ENCODE measurements at regions not wholly inside any gene's neighbourhood (a gene's known extent, or its start where the extent isn't known, plus 50 kb on each side); places are given as distances from the start of the nearest gene placed in this dataset.
A peak's percentile ranks its signal among the peaks of the same experiment; 100 is the strongest.

GRCh38 chr2:12596771-12597170 lies 120.0 kb upstream of the TRIB2 start:
- no peaks in the 10 kb centered on the region for H3K9me3 ChIP-seq (ENCODE audit: control insufficient read depth, insufficient read depth, low read length)
- WGBS (ENCODE audit: insufficient coverage), result 100% methylated on average over 1 of the region's 3 CpGs

GRCh38 chr2:12597610-12598009 lies 119.1 kb upstream of the TRIB2 start:
- Histone ChIP-seq H3K9me3 (ENCODE audit: control insufficient read depth, insufficient read depth, low read length) (no peaks in the 10 kb centered on the region), H3K36me3 (ENCODE audit: control insufficient read depth, insufficient read depth, low read length) (no peaks in the 10 kb centered on the region), H3K27ac (ENCODE audit: low read depth, low read length) (peak overlapping the region; percentile 17), H3K4me3 (ENCODE audit: low read depth, low read length) (no peak overlapping the region), H3K4me1 (ENCODE audit: control insufficient read depth, insufficient read depth, low read length) (peaks cover 4% of the 10 kb centered on the region), H3K27me3 (ENCODE audit: control insufficient read depth, insufficient read depth, low read length) (no peaks in the 10 kb centered on the region)
- DNase-seq (ENCODE audit: low read depth in 4 of 6, low spot score in 6 of 6), result peak in 5 of 6 donors; percentile 8 to 74 (median 31)
- 44% methylated on average over 1 of the region's 2 CpGs for WGBS (ENCODE audit: insufficient coverage)

More at GRCh38 chr2:12596771-12597170, 120.0 kb upstream of the TRIB2 start:
- H3K4me3 ChIP-seq (ENCODE audit: low read depth, low read length), result no peak overlapping the region
- H3K27ac ChIP-seq (ENCODE audit: low read depth, low read length), result no peak overlapping the region
- no peaks in the 10 kb centered on the region for H3K27me3 ChIP-seq (ENCODE audit: control insufficient read depth, insufficient read depth, low read length)
- H3K36me3 ChIP-seq (ENCODE audit: control insufficient read depth, insufficient read depth, low read length), result no peaks in the 10 kb centered on the region
- H3K4me1 ChIP-seq (ENCODE audit: control insufficient read depth, insufficient read depth, low read length), result peaks cover 4% of the 10 kb centered on the region
- DNase-seq (ENCODE audit: low read depth in 4 of 6, low spot score in 6 of 6), result no peak

GRCh38 chr2:12602661-12603060 lies 114.1 kb upstream of the TRIB2 start:
- Histone ChIP-seq H3K4me3 (ENCODE audit: low read depth, low read length) (no peak overlapping the region), H3K27me3 (ENCODE audit: control insufficient read depth, insufficient read depth, low read length) (no peaks in the 10 kb centered on the region), H3K27ac (ENCODE audit: low read depth, low read length) (no peak overlapping the region), H3K36me3 (ENCODE audit: control insufficient read depth, insufficient read depth, low read length) (no peaks in the 10 kb centered on the region), H3K9me3 (ENCODE audit: control insufficient read depth, insufficient read depth, low read length) (no peaks in the 10 kb centered on the region), H3K4me1 (ENCODE audit: control insufficient read depth, insufficient read depth, low read length) (peaks cover 2% of the 10 kb centered on the region)
- no peak for DNase-seq (ENCODE audit: low read depth in 4 of 6, low spot score in 6 of 6)
- no CpG with 5 or more reads among the region's 2 CpGs for WGBS (ENCODE audit: insufficient coverage)

- Histone ChIP-seq H3K36me3 (ENCODE audit: control insufficient read depth, insufficient read depth, low read length) (no peaks in the 10 kb centered on the region), H3K9me3 (ENCODE audit: control insufficient read depth, insufficient read depth, low read length) (no peaks in the 10 kb centered on the region), H3K27ac (ENCODE audit: low read depth, low read length) (no peak overlapping the region), H3K4me3 (ENCODE audit: low read depth, low read length) (no peak overlapping the region), H3K27me3 (ENCODE audit: control insufficient read depth, insufficient read depth, low read length) (no peaks in the 10 kb centered on the region), H3K4me1 (ENCODE audit: control insufficient read depth, insufficient read depth, low read length) (no peaks in the 10 kb centered on the region)
- WGBS (ENCODE audit: insufficient coverage), result 82% methylated on average over 1 of the region's 1 CpG
- no peak for DNase-seq (ENCODE audit: low read depth in 4 of 6, low spot score in 6 of 6)
Measured at GRCh38 chr2:12603781-12604295, 112.9 kb upstream of the TRIB2 start.

- H3K27me3 ChIP-seq (ENCODE audit: control insufficient read depth, insufficient read depth, low read length), result no peaks in the 10 kb centered on the region
- no peak overlapping the region for H3K4me3 ChIP-seq (ENCODE audit: low read depth, low read length)
- WGBS (ENCODE audit: insufficient coverage), result 79% methylated on average over 1 of the region's 2 CpGs
- H3K9me3 ChIP-seq (ENCODE audit: control insufficient read depth, insufficient read depth, low read length), result no peaks in the 10 kb centered on the region
- no peak for DNase-seq (ENCODE audit: low read depth in 4 of 6, low spot score in 6 of 6)
- no peak overlapping the region for H3K27ac ChIP-seq (ENCODE audit: low read depth, low read length)
- H3K4me1 ChIP-seq (ENCODE audit: control insufficient read depth, insufficient read depth, low read length), result no peaks in the 10 kb centered on the region
- no peaks in the 10 kb centered on the region for H3K36me3 ChIP-seq (ENCODE audit: control insufficient read depth, insufficient read depth, low read length)
Measured at GRCh38 chr2:12604341-12604740, 112.4 kb upstream of the TRIB2 start.

GRCh38 chr2:12605366-12605765 lies 111.4 kb upstream of the TRIB2 start:
- Histone ChIP-seq H3K27me3 (ENCODE audit: control insufficient read depth, insufficient read depth, low read length) (no peaks in the 10 kb centered on the region), H3K4me3 (ENCODE audit: low read depth, low read length) (no peak overlapping the region), H3K36me3 (ENCODE audit: control insufficient read depth, insufficient read depth, low read length) (no peaks in the 10 kb centered on the region), H3K4me1 (ENCODE audit: control insufficient read depth, insufficient read depth, low read length) (no peaks in the 10 kb centered on the region), H3K9me3 (ENCODE audit: control insufficient read depth, insufficient read depth, low read length) (peaks cover 2% of the 10 kb centered on the region), H3K27ac (ENCODE audit: low read depth, low read length) (no peak overlapping the region)
- DNase-seq (ENCODE audit: low read depth in 4 of 6, low spot score in 6 of 6), result no peak
- WGBS (ENCODE audit: insufficient coverage), result no CpG with 5 or more reads among the region's 1 CpG

- Histone ChIP-seq H3K4me3 (ENCODE audit: low read depth, low read length) (no peak overlapping the region), H3K27me3 (ENCODE audit: control insufficient read depth, insufficient read depth, low read length) (no peaks in the 10 kb centered on the region), H3K27ac (ENCODE audit: low read depth, low read length) (no peak overlapping the region), H3K9me3 (ENCODE audit: control insufficient read depth, insufficient read depth, low read length) (peaks cover 2% of the 10 kb centered on the region), H3K4me1 (ENCODE audit: control insufficient read depth, insufficient read depth, low read length) (no peaks in the 10 kb centered on the region), H3K36me3 (ENCODE audit: control insufficient read depth, insufficient read depth, low read length) (no peaks in the 10 kb centered on the region)
- WGBS (ENCODE audit: insufficient coverage), result no CpG with 5 or more reads among the region's 2 CpGs
- no peak for DNase-seq (ENCODE audit: low read depth in 4 of 6, low spot score in 6 of 6)
Measured at GRCh38 chr2:12605936-12606335, 110.8 kb upstream of the TRIB2 start.

GRCh38 chr2:12606472-12607000 lies 110.2 kb upstream of the TRIB2 start:
- DNase-seq (ENCODE audit: low read depth in 4 of 6, low spot score in 6 of 6), result peak; percentile 9 to 53 (median 20)
- no peak overlapping the region for H3K4me3 ChIP-seq (ENCODE audit: low read depth, low read length)
- H3K27me3 ChIP-seq (ENCODE audit: control insufficient read depth, insufficient read depth, low read length), result no peaks in the 10 kb centered on the region
- H3K9me3 ChIP-seq (ENCODE audit: control insufficient read depth, insufficient read depth, low read length), result peaks cover 2% of the 10 kb centered on the region
- whole genome bisulfite sequencing (ENCODE audit: insufficient coverage), result 12% methylated on average over 3 of the region's 5 CpGs
- H3K4me1 ChIP-seq (ENCODE audit: control insufficient read depth, insufficient read depth, low read length), result no peaks in the 10 kb centered on the region
- no peaks in the 10 kb centered on the region for H3K36me3 ChIP-seq (ENCODE audit: control insufficient read depth, insufficient read depth, low read length)
- H3K27ac ChIP-seq (ENCODE audit: low read depth, low read length), result peak overlapping the region; percentile 43

GRCh38 chr2:12607971-12608370 lies 108.8 kb upstream of the TRIB2 start:
- H3K9me3 ChIP-seq (ENCODE audit: control insufficient read depth, insufficient read depth, low read length), result peaks cover 2% of the 10 kb centered on the region
- no peak overlapping the region for H3K4me3 ChIP-seq (ENCODE audit: low read depth, low read length)
- H3K27me3 ChIP-seq (ENCODE audit: control insufficient read depth, insufficient read depth, low read length), result no peaks in the 10 kb centered on the region
- H3K36me3 ChIP-seq (ENCODE audit: control insufficient read depth, insufficient read depth, low read length), result no peaks in the 10 kb centered on the region
- H3K4me1 ChIP-seq (ENCODE audit: control insufficient read depth, insufficient read depth, low read length), result no peaks in the 10 kb centered on the region
- H3K27ac ChIP-seq (ENCODE audit: low read depth, low read length), result no peak overlapping the region
- no peak for DNase-seq (ENCODE audit: low read depth in 4 of 6, low spot score in 6 of 6)
- 100% methylated on average over 1 of the region's 3 CpGs for WGBS (ENCODE audit: insufficient coverage)

GRCh38 chr2:12610314-12610713 lies 106.4 kb upstream of the TRIB2 start:
- no peak for DNase-seq (ENCODE audit: low read depth in 4 of 6, low spot score in 6 of 6)
- H3K9me3 ChIP-seq (ENCODE audit: control insufficient read depth, insufficient read depth, low read length), result peaks cover 2% of the 10 kb centered on the region
- H3K27ac ChIP-seq (ENCODE audit: low read depth, low read length), result no peak overlapping the region
- H3K4me1 ChIP-seq (ENCODE audit: control insufficient read depth, insufficient read depth, low read length), result no peaks in the 10 kb centered on the region
- no peaks in the 10 kb centered on the region for H3K27me3 ChIP-seq (ENCODE audit: control insufficient read depth, insufficient read depth, low read length)
- H3K4me3 ChIP-seq (ENCODE audit: low read depth, low read length), result no peak overlapping the region
- no peaks in the 10 kb centered on the region for H3K36me3 ChIP-seq (ENCODE audit: control insufficient read depth, insufficient read depth, low read length)
